Fibroblast of lung (primary cell): ENCODE measurements at regions not wholly inside any gene's neighbourhood (a gene's known extent, or its start where the extent isn't known, plus 50 kb on each side); places are given as distances from the start of the nearest gene placed in this dataset.

Experiments
- DNase-seq, 2 donors: peaks; one replicate each; pipeline versions ENCODE4 v3.0.0 to v3.0.0-alpha.2; 2010; ENCODE audit warnings: low read depth in 2 of 2
- H2AFZ ChIP-seq: 2 replicates; pipeline ENCODE4 v1.5.1; 2012; ENCODE audit warnings: low read length, control low read depth, inconsistent platforms
- H3K27ac ChIP-seq: 2 replicates; pipeline ENCODE4 v1.5.1; 2011; ENCODE audit warnings: low read length, control low read depth; ENCODE audit not compliant: insufficient read depth
- H3K27me3 ChIP-seq: 2 replicates; pipeline ENCODE4 v1.5.1; 2011; ENCODE audit warnings: mild to moderate bottlenecking, low read length; ENCODE audit not compliant: control insufficient read depth, insufficient read depth
- H3K36me3 ChIP-seq: 2 replicates; pipeline ENCODE4 v1.5.1; 2011; ENCODE audit warnings: low read length; ENCODE audit not compliant: control insufficient read depth, insufficient read depth
- H3K4me1 ChIP-seq: 2 replicates; pipeline ENCODE4 v1.5.1; 2011; ENCODE audit warnings: low read length; ENCODE audit not compliant: control insufficient read depth, insufficient read depth; ENCODE audit errors: extremely low read depth
- H3K4me2 ChIP-seq: 2 replicates; pipeline ENCODE4 v1.5.1; 2011; ENCODE audit warnings: low read length, control low read depth; ENCODE audit not compliant: insufficient read depth; ENCODE audit errors: extremely low read depth
- H3K4me3 ChIP-seq, 4 experiments: fragments of 200-600 bp in 1 of 4; sonication (generic) in 1 of 4; replicated peaks in 1 of 4; 2 replicates each; pipeline ENCODE4 v1.5.1; 2011 to 2016; ENCODE audit warnings: low read length in 4 of 4, low read depth in 3 of 4, mild to moderate bottlenecking in 3 of 4, control low read depth in 2 of 4, inconsistent platforms in 1 of 4, mixed read lengths in 1 of 4; ENCODE audit not compliant: insufficient read depth in 1 of 4; ENCODE audit errors: control extremely low read depth in 1 of 4
- H3K79me2 ChIP-seq: 2 replicates; pipeline ENCODE4 v1.5.1; 2012; ENCODE audit warnings: mild to moderate bottlenecking, low read length, inconsistent platforms; ENCODE audit not compliant: control insufficient read depth, insufficient read depth
- H3K9ac ChIP-seq: 2 replicates; pipeline ENCODE4 v1.5.1; 2011; ENCODE audit warnings: mild to moderate bottlenecking, low read length, control low read depth; ENCODE audit not compliant: insufficient read depth
- H3K9me3 ChIP-seq: 2 replicates; pipeline ENCODE4 v1.5.1; 2012; ENCODE audit warnings: low read depth, low read length; ENCODE audit not compliant: control insufficient read depth, insufficient read depth
- H4K20me1 ChIP-seq: 2 replicates; pipeline ENCODE4 v1.5.1; 2011; ENCODE audit warnings: low read length; ENCODE audit not compliant: control insufficient read depth, insufficient read depth; ENCODE audit errors: extremely low read depth
- EZH2 ChIP-seq: IDR thresholded peaks from 2 replicates; pipeline ENCODE4 v1.5.1; 2012; ENCODE audit warnings: low read length, control low read depth, mild to moderate bottlenecking; ENCODE audit errors: missing control alignments
- TF ChIP-seq, protein P1 (sequence below), 2 donors: IDR thresholded peaks in 1 of 2; conservative IDR thresholded peaks in 1 of 2; 1 replicate in 1 of 2; 2 replicates in 1 of 2; pipeline ENCODE4 v1.5.1; 2011 to 2012; ENCODE audit warnings: low read length in 2 of 2, control low read depth in 1 of 2, inconsistent platforms in 1 of 2, low read depth in 1 of 2, mild to moderate bottlenecking in 1 of 2

DNA sequence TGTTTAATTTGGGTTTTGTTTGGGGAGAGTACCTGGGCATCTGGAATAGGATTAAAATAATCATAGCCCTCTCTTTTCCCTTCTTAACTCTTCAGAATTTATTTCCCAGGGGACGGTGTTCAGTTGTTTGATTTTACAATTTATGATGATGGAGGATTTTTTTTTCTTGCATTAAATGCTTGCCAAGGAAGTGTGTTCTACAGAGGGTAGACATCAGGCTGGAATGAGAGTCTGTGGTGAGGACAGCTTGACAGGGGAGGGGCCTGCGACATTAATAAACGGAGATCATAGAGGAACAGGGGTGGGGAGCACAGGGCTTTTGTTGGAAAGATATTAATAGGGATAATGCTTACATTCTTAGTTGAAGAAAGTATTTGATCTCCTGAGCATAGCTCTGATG, 297.5 kb downstream of the CLIC5 start:
- Histone ChIP-seq H3K9me3 (no peaks in the 10 kb centered on the region), H3K4me1 (peaks cover 7% of the 10 kb centered on the region), H3K27me3 (no peaks in the 10 kb centered on the region), H4K20me1 (no peaks in the 10 kb centered on the region), H3K27ac (no peak overlapping the region), H3K79me2 (no peaks in the 10 kb centered on the region), H3K9ac (no peak overlapping the region), H3K4me3 (no peak overlapping the region), H3K4me2 (no peak overlapping the region), H3K36me3 (no peaks in the 10 kb centered on the region), H2AFZ (no peak overlapping the region)
- peak in 1 of 2 donors; percentile 43 for DNase-seq
- TF ChIP-seq, protein P1, sequence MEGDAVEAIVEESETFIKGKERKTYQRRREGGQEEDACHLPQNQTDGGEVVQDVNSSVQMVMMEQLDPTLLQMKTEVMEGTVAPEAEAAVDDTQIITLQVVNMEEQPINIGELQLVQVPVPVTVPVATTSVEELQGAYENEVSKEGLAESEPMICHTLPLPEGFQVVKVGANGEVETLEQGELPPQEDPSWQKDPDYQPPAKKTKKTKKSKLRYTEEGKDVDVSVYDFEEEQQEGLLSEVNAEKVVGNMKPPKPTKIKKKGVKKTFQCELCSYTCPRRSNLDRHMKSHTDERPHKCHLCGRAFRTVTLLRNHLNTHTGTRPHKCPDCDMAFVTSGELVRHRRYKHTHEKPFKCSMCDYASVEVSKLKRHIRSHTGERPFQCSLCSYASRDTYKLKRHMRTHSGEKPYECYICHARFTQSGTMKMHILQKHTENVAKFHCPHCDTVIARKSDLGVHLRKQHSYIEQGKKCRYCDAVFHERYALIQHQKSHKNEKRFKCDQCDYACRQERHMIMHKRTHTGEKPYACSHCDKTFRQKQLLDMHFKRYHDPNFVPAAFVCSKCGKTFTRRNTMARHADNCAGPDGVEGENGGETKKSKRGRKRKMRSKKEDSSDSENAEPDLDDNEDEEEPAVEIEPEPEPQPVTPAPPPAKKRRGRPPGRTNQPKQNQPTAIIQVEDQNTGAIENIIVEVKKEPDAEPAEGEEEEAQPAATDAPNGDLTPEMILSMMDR (conservative IDR thresholded peaks at IDR 0.05 in 1 of 2, IDR thresholded peaks at IDR 0.05 in 1 of 2; ENCODE audit: low read depth in 1 of 2, low read length in 2 of 2) = no peak
- no peak for TF ChIP-seq EZH2

DNA sequence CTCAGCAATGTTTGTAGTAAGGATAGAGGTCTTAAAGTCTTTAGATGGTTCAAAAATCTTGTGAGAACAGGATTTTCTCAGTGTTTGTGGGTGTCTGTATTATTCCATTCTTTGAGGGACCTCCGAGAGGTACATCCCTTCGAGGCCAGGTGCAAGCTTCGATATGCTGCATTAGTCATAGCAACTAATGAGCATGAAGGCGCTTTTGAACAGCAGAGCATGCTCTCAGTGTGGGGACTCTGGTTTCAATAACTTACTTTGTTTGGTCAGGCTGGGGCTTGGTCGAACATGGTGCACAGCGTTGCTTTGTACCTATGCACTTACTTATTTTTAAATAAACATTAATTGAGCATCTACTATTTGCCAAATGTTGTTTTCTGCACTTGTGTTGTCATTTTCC, 297.9 kb downstream of the CLIC5 start:
- no peak for DNase-seq
- Histone ChIP-seq H3K36me3 (no peaks in the 10 kb centered on the region), H3K9me3 (no peaks in the 10 kb centered on the region), H3K4me1 (peaks cover 7% of the 10 kb centered on the region), H3K27ac (no peak overlapping the region), H3K4me3 (no peak overlapping the region), H3K79me2 (no peaks in the 10 kb centered on the region), H3K4me2 (no peak overlapping the region), H2AFZ (no peak overlapping the region), H3K27me3 (no peaks in the 10 kb centered on the region), H3K9ac (no peak overlapping the region), H4K20me1 (no peaks in the 10 kb centered on the region)
- TF ChIP-seq EZH2 = no peak
- TF ChIP-seq, protein P1 (conservative IDR thresholded peaks at IDR 0.05 in 1 of 2, IDR thresholded peaks at IDR 0.05 in 1 of 2; ENCODE audit: low read depth in 1 of 2, low read length in 2 of 2) = no peak

DNA sequence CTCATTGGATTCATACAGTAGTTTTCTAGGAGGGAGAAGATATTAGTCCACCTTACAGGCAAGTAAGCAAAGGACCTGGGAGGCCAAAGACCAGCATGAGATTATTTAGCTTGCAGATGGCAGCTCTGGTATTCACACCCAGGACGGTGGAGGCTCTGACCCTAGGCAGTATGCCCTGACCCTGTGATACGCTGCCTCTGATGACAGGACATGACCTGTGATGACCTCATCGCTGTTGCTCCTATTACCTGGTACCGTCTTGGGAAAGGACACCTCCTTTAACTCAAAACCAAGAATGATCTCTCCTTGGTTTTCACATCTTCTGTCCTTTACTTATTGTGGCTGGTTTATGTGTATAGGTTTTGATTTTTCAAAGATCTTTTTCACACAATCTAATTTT, 298.6 kb downstream of the CLIC5 start:
- H3K4me3 ChIP-seq = no peak overlapping the region
- no peak overlapping the region for H2AFZ ChIP-seq
- H4K20me1 ChIP-seq = no peaks in the 10 kb centered on the region
- no peaks in the 10 kb centered on the region for H3K36me3 ChIP-seq
- no peaks in the 10 kb centered on the region for H3K9me3 ChIP-seq
- DNase-seq = no peak
- H3K79me2 ChIP-seq = no peaks in the 10 kb centered on the region
- no peak overlapping the region for H3K9ac ChIP-seq
- H3K4me2 ChIP-seq = no peak overlapping the region
- H3K27ac ChIP-seq = no peak overlapping the region
- no peak for TF ChIP-seq EZH2
- TF ChIP-seq, protein P1 (conservative IDR thresholded peaks at IDR 0.05 in 1 of 2, IDR thresholded peaks at IDR 0.05 in 1 of 2; ENCODE audit: low read depth in 1 of 2, low read length in 2 of 2) = no peak
- peaks cover 7% of the 10 kb centered on the region for H3K4me1 ChIP-seq
- H3K27me3 ChIP-seq = no peaks in the 10 kb centered on the region
